ENCODE measurements at regions not wholly inside any gene's neighbourhood (a gene's known extent, or its start where the extent isn't known, plus 50 kb on each side); places are given as distances from the start of the nearest gene placed in this dataset.

- DNase-seq: no peak
- Histone ChIP-seq H3K4me1 (ENCODE audit: control insufficient read depth, insufficient read depth, low read length, poor library complexity, severe bottlenecking) (no peaks in the 10 kb centered on the region), H3K4me3 (ENCODE audit: insufficient read depth, low read depth, low read length, poor library complexity, severe bottlenecking) (no peak overlapping the region), H3K36me3 (ENCODE audit: control insufficient read depth, insufficient read depth, low read length) (no peaks in the 10 kb centered on the region), H3K27me3 (replicated peaks; ENCODE audit: control insufficient read depth, insufficient read depth, low read length, poor library complexity, severe bottlenecking) (no peaks in the 10 kb centered on the region), H3K9me3 (ENCODE audit: control insufficient read depth, low read length) (no peaks in the 10 kb centered on the region), H3K27ac (ENCODE audit: insufficient read depth, low read length, poor library complexity, severe bottlenecking) (no peak overlapping the region)
Observed at GRCh38 chr1:221888801-221889200, 146.9 kb upstream of the DUSP10 start.

GRCh38 chr1:221888218-221888617, 146.3 kb upstream of the DUSP10 start:
- Histone ChIP-seq H3K9me3 (ENCODE audit: control insufficient read depth, low read length) (no peaks in the 10 kb centered on the region), H3K27me3 (replicated peaks; ENCODE audit: control insufficient read depth, insufficient read depth, low read length, poor library complexity, severe bottlenecking) (no peaks in the 10 kb centered on the region), H3K36me3 (ENCODE audit: control insufficient read depth, insufficient read depth, low read length) (no peaks in the 10 kb centered on the region), H3K4me3 (ENCODE audit: insufficient read depth, low read depth, low read length, poor library complexity, severe bottlenecking) (no peak overlapping the region), H3K4me1 (ENCODE audit: control insufficient read depth, insufficient read depth, low read length, poor library complexity, severe bottlenecking) (no peaks in the 10 kb centered on the region), H3K27ac (ENCODE audit: insufficient read depth, low read length, poor library complexity, severe bottlenecking) (no peak overlapping the region)
- no peak for DNase-seq

- H3K4me1 ChIP-seq (ENCODE audit: control insufficient read depth, insufficient read depth, low read length, poor library complexity, severe bottlenecking): no peaks in the 10 kb centered on the region
- H3K9me3 ChIP-seq (ENCODE audit: control insufficient read depth, low read length): no peaks in the 10 kb centered on the region
- no peak for DNase-seq
- no peak overlapping the region for H3K27ac ChIP-seq (ENCODE audit: insufficient read depth, low read length, poor library complexity, severe bottlenecking)
- no peak overlapping the region for H3K4me3 ChIP-seq (ENCODE audit: insufficient read depth, low read depth, low read length, poor library complexity, severe bottlenecking)
- no peaks in the 10 kb centered on the region for H3K36me3 ChIP-seq (ENCODE audit: control insufficient read depth, insufficient read depth, low read length)
- H3K27me3 ChIP-seq (replicated peaks; ENCODE audit: control insufficient read depth, insufficient read depth, low read length, poor library complexity, severe bottlenecking): no peaks in the 10 kb centered on the region
Observed at GRCh38 chr1:221887758-221888157, 145.9 kb upstream of the DUSP10 start.

- H3K4me3 ChIP-seq (ENCODE audit: insufficient read depth, low read depth, low read length, poor library complexity, severe bottlenecking): no peak overlapping the region
- no peaks in the 10 kb centered on the region for H3K4me1 ChIP-seq (ENCODE audit: control insufficient read depth, insufficient read depth, low read length, poor library complexity, severe bottlenecking)
- H3K27me3 ChIP-seq (replicated peaks; ENCODE audit: control insufficient read depth, insufficient read depth, low read length, poor library complexity, severe bottlenecking): no peaks in the 10 kb centered on the region
- no peaks in the 10 kb centered on the region for H3K36me3 ChIP-seq (ENCODE audit: control insufficient read depth, insufficient read depth, low read length)
- no peaks in the 10 kb centered on the region for H3K9me3 ChIP-seq (ENCODE audit: control insufficient read depth, low read length)
- H3K27ac ChIP-seq (ENCODE audit: insufficient read depth, low read length, poor library complexity, severe bottlenecking): no peak overlapping the region
- no peak for DNase-seq
Observed at GRCh38 chr1:221887415-221887746, 145.5 kb upstream of the DUSP10 start.

- no peak for DNase-seq
- H3K4me1 ChIP-seq (ENCODE audit: control insufficient read depth, insufficient read depth, low read length, poor library complexity, severe bottlenecking): no peaks in the 10 kb centered on the region
- H3K27me3 ChIP-seq (replicated peaks; ENCODE audit: control insufficient read depth, insufficient read depth, low read length, poor library complexity, severe bottlenecking): no peaks in the 10 kb centered on the region
- H3K27ac ChIP-seq (ENCODE audit: insufficient read depth, low read length, poor library complexity, severe bottlenecking): no peak overlapping the region
- H3K9me3 ChIP-seq (ENCODE audit: control insufficient read depth, low read length): no peaks in the 10 kb centered on the region
- H3K4me3 ChIP-seq (ENCODE audit: insufficient read depth, low read depth, low read length, poor library complexity, severe bottlenecking): no peak overlapping the region
- no peaks in the 10 kb centered on the region for H3K36me3 ChIP-seq (ENCODE audit: control insufficient read depth, insufficient read depth, low read length)
Observed at GRCh38 chr1:221886743-221887414, 145.0 kb upstream of the DUSP10 start.

GRCh38 chr1:221886311-221886710, 144.4 kb upstream of the DUSP10 start:
- Histone ChIP-seq H3K27me3 (replicated peaks; ENCODE audit: control insufficient read depth, insufficient read depth, low read length, poor library complexity, severe bottlenecking) (no peaks in the 10 kb centered on the region), H3K27ac (ENCODE audit: insufficient read depth, low read length, poor library complexity, severe bottlenecking) (no peak overlapping the region)

GRCh38 chr1:221884821-221885220, 142.9 kb upstream of the DUSP10 start:
- Histone ChIP-seq H3K36me3 (ENCODE audit: control insufficient read depth, insufficient read depth, low read length) (no peaks in the 10 kb centered on the region), H3K27me3 (replicated peaks; ENCODE audit: control insufficient read depth, insufficient read depth, low read length, poor library complexity, severe bottlenecking) (no peaks in the 10 kb centered on the region), H3K27ac (ENCODE audit: insufficient read depth, low read length, poor library complexity, severe bottlenecking) (no peak overlapping the region), H3K4me1 (ENCODE audit: control insufficient read depth, insufficient read depth, low read length, poor library complexity, severe bottlenecking) (no peaks in the 10 kb centered on the region), H3K4me3 (ENCODE audit: insufficient read depth, low read depth, low read length, poor library complexity, severe bottlenecking) (no peak overlapping the region), H3K9me3 (ENCODE audit: control insufficient read depth, low read length) (no peaks in the 10 kb centered on the region)
- no peak for DNase-seq

More at GRCh38 chr1:221886311-221886710, 144.4 kb upstream of the DUSP10 start:
- no peaks in the 10 kb centered on the region for H3K4me1 ChIP-seq (ENCODE audit: control insufficient read depth, insufficient read depth, low read length, poor library complexity, severe bottlenecking)
- H3K4me3 ChIP-seq (ENCODE audit: insufficient read depth, low read depth, low read length, poor library complexity, severe bottlenecking): no peak overlapping the region
- no peak for DNase-seq
- no peaks in the 10 kb centered on the region for H3K9me3 ChIP-seq (ENCODE audit: control insufficient read depth, low read length)
- no peaks in the 10 kb centered on the region for H3K36me3 ChIP-seq (ENCODE audit: control insufficient read depth, insufficient read depth, low read length)

- no peaks in the 10 kb centered on the region for H3K27me3 ChIP-seq (replicated peaks; ENCODE audit: control insufficient read depth, insufficient read depth, low read length, poor library complexity, severe bottlenecking)
- DNase-seq: no peak
- H3K4me3 ChIP-seq (ENCODE audit: insufficient read depth, low read depth, low read length, poor library complexity, severe bottlenecking): no peak overlapping the region
- H3K27ac ChIP-seq (ENCODE audit: insufficient read depth, low read length, poor library complexity, severe bottlenecking): no peak overlapping the region
- no peaks in the 10 kb centered on the region for H3K4me1 ChIP-seq (ENCODE audit: control insufficient read depth, insufficient read depth, low read length, poor library complexity, severe bottlenecking)
- no peaks in the 10 kb centered on the region for H3K9me3 ChIP-seq (ENCODE audit: control insufficient read depth, low read length)
- H3K36me3 ChIP-seq (ENCODE audit: control insufficient read depth, insufficient read depth, low read length): no peaks in the 10 kb centered on the region
Observed at GRCh38 chr1:221881805-221882581, 140.1 kb upstream of the DUSP10 start.

GRCh38 chr1:221880182-221880581, 138.3 kb upstream of the DUSP10 start:
- no peaks in the 10 kb centered on the region for H3K9me3 ChIP-seq (ENCODE audit: control insufficient read depth, low read length)
- H3K36me3 ChIP-seq (ENCODE audit: control insufficient read depth, insufficient read depth, low read length): no peaks in the 10 kb centered on the region
- no peak for DNase-seq
- H3K4me3 ChIP-seq (ENCODE audit: insufficient read depth, low read depth, low read length, poor library complexity, severe bottlenecking): no peak overlapping the region
- no peak overlapping the region for H3K27ac ChIP-seq (ENCODE audit: insufficient read depth, low read length, poor library complexity, severe bottlenecking)
- H3K4me1 ChIP-seq (ENCODE audit: control insufficient read depth, insufficient read depth, low read length, poor library complexity, severe bottlenecking): no peaks in the 10 kb centered on the region
- H3K27me3 ChIP-seq (replicated peaks; ENCODE audit: control insufficient read depth, insufficient read depth, low read length, poor library complexity, severe bottlenecking): no peaks in the 10 kb centered on the region

- Histone ChIP-seq H3K27me3 (replicated peaks; ENCODE audit: control insufficient read depth, insufficient read depth, low read length, poor library complexity, severe bottlenecking) (no peaks in the 10 kb centered on the region), H3K36me3 (ENCODE audit: control insufficient read depth, insufficient read depth, low read length) (no peaks in the 10 kb centered on the region), H3K27ac (ENCODE audit: insufficient read depth, low read length, poor library complexity, severe bottlenecking) (no peak overlapping the region), H3K4me3 (ENCODE audit: insufficient read depth, low read depth, low read length, poor library complexity, severe bottlenecking) (no peak overlapping the region), H3K9me3 (ENCODE audit: control insufficient read depth, low read length) (no peaks in the 10 kb centered on the region), H3K4me1 (ENCODE audit: control insufficient read depth, insufficient read depth, low read length, poor library complexity, severe bottlenecking) (no peaks in the 10 kb centered on the region)
- DNase-seq: no peak
Observed at GRCh38 chr1:221878134-221878533, 136.2 kb upstream of the DUSP10 start.
